Peyer's patch (tissue), 4 donors: ENCODE measurements at regions not wholly inside any gene's neighbourhood (a gene's known extent, or its start where the extent isn't known, plus 50 kb on each side); places are given as distances from the start of the nearest gene placed in this dataset.

Experiments used
- CTCF ChIP-seq, 6 experiments: fragments of 450-650 bp in 4 of 6; fragments of 200-600 bp in 2 of 6; sonication (generic) in 1 of 6; IDR thresholded peaks; one replicate each; pipeline ENCODE4 v1.5.1; 2017 to 2019; ENCODE audit warnings: antibody characterized with exemption in 6 of 6, mild to moderate bottlenecking in 3 of 6, moderate library complexity in 1 of 6
- POLR2A ChIP-seq, 2 donors: fragments of 450-650 bp; IDR thresholded peaks; one replicate each; pipeline ENCODE4 v1.5.1; 2017; ENCODE audit warnings: antibody characterized with exemption in 2 of 2, mild to moderate bottlenecking in 2 of 2, moderate library complexity in 2 of 2

- no peak for TF ChIP-seq CTCF (IDR thresholded peaks at IDR 0.05)
- TF ChIP-seq POLR2A (IDR thresholded peaks at IDR 0.05) = no peak
These were observed 149.3 kb upstream of the GSE1 start for GRCh38 chr16:85463672-85464382.
